ENCODE measurements at regions not wholly inside any gene's neighbourhood (a gene's known extent, or its start where the extent isn't known, plus 50 kb on each side); places are given as distances from the start of the nearest gene placed in this dataset.

DNA sequence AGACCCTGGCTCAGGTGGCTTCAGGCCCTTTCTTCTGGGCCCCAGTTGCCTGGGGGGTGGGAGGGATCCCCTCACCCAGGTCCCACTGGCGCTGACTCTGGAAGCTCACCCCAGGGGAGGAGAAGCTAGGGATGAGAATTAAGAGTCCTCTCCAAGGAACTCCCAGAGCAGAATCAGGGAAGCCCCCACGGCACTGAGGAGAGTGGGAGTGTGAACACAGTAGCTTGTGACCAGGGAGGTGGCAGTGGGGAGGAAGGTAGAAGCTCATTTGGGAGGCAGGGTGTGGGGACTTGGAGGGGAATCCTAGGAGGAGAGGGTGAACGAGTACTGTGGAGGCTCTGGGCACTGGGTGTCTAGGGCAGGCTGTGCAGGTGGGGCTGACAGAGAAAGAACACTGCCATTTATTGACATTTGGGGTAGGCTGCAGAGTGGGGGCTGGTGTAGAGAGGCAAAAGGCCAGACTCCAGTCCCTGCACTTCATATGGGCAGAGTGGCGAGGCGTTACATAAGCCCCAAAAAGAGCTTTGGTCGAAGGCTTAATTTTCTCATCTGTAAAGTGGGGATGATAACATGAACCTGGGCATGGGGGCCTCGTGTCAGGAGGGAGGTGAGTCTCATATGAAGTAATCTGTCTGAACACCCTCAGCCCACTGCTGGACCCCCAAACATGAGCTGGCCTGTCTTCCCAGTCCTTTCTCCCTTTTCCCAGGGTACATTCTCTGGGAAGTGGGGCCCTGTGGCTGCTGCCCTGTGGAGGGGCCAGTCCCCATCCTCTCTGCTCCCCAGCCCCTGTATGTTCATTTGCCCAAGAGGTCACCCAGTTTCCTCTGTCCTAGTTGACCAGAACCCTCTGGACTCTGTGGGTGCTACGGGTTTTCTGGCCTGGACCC is 80.5 kb downstream of the VEGFA start (continued):
- peak; percentile 48; the same call in 1 of the 2 replicates for TF ChIP-seq ZFP82 (CRISPR knock-in tag; IDR thresholded peaks at IDR 0.05; ENCODE audit: borderline replicate concordance)
- 0 out of 2 replicates have a peak, but pooled peaks have one; percentile 13 for TF ChIP-seq SALL1 (CRISPR knock-in tag; IDR thresholded peaks at IDR 0.05)
- 0 out of 2 replicates have a peak, but pooled peaks have one; percentile 16 for TF ChIP-seq KDM1A (CRISPR knock-in tag; IDR thresholded peaks at IDR 0.05)
- no peak for TF ChIP-seq ZNF432 (CRISPR knock-in tag; IDR thresholded peaks at IDR 0.05; ENCODE audit: borderline replicate concordance)
- no peak for TF ChIP-seq NFKB2 (CRISPR knock-in tag; IDR thresholded peaks at IDR 0.05; ENCODE audit: borderline replicate concordance)
- no peak for TF ChIP-seq ZNF670 (CRISPR knock-in tag; IDR thresholded peaks at IDR 0.05; ENCODE audit: borderline replicate concordance)
- no peak for TF ChIP-seq NFYB (CRISPR knock-in tag; IDR thresholded peaks at IDR 0.05)
- TF ChIP-seq CBX1 (IDR thresholded peaks at IDR 0.05; ENCODE audit: low read depth) = peak; percentile 36
- TF ChIP-seq CHD4 (IDR thresholded peaks at IDR 0.05; ENCODE audit: borderline replicate concordance, low read length) = peak; percentile 51; the same call in 1 of the 2 replicates
- TF ChIP-seq FIP1L1 (IDR thresholded peaks at IDR 0.05; ENCODE audit: borderline replicate concordance, insufficient read depth, low read depth, low read length) = no peak
- no peak for TF ChIP-seq ATAD3A (CRISPR knock-in tag; IDR thresholded peaks at IDR 0.05)
- TF ChIP-seq ZNF24 (IDR thresholded peaks at IDR 0.05) = no peak
- TF ChIP-seq, protein P1, sequence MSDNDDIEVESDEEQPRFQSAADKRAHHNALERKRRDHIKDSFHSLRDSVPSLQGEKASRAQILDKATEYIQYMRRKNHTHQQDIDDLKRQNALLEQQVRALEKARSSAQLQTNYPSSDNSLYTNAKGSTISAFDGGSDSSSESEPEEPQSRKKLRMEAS (IDR thresholded peaks at IDR 0.05) = peak; percentile 11; the same call in 1 of the 2 replicates
- no peak for TF ChIP-seq CAMTA2 (CRISPR knock-in tag; IDR thresholded peaks at IDR 0.05; ENCODE audit: borderline replicate concordance)
- no peak for TF ChIP-seq PAX8 (CRISPR knock-in tag; IDR thresholded peaks at IDR 0.05; ENCODE audit: borderline replicate concordance)
- no peak for TF ChIP-seq MED8 (CRISPR knock-in tag; IDR thresholded peaks at IDR 0.05; ENCODE audit: insufficient replicate concordance)
- 0 out of 2 replicates have a peak, but pooled peaks have one; percentile 41 for TF ChIP-seq ZNF235 (CRISPR knock-in tag; IDR thresholded peaks at IDR 0.05; ENCODE audit: borderline replicate concordance)
- 0 out of 2 replicates have a peak, but pooled peaks have one; percentile 9 for TF ChIP-seq ZNF547 (CRISPR knock-in tag; IDR thresholded peaks at IDR 0.05)
- no peak for TF ChIP-seq FLYWCH1 (CRISPR knock-in tag; IDR thresholded peaks at IDR 0.05)
- TF ChIP-seq SIN3A (IDR thresholded peaks at IDR 0.05; ENCODE audit: borderline replicate concordance, low read depth, low read length) = no peak
- TF ChIP-seq PPARG (CRISPR knock-in tag; conservative IDR thresholded peaks at IDR 0.05) = no peak
- TF ChIP-seq HCFC1 (IDR thresholded peaks at IDR 0.05; ENCODE audit: low read depth, low read length) = no peak
- peak; percentile 63; the same call in 1 of the 2 replicates for TF ChIP-seq FOXC1 (CRISPR knock-in tag; IDR thresholded peaks at IDR 0.05; ENCODE audit: borderline replicate concordance)
- no peak for TF ChIP-seq ATM (IDR thresholded peaks at IDR 0.05; ENCODE audit: borderline replicate concordance)
